Activated T-helper 1 cell treated with anti-CD3 and anti-CD28 coated beads, Interleukin-12 subunit alpha, Interleukin-12 subunit beta, Interleukin-2, Interleukin-4 antibody, amounts not matched to agents 30 ng/mL and 10 ng/mL and 1 ng/mL, durations not matched to agents 14 hours and 24 hours and 36 hours (primary cell): ENCODE measurements at regions not wholly inside any gene's neighbourhood (a gene's known extent, or its start where the extent isn't known, plus 50 kb on each side); places are given as distances from the start of the nearest gene placed in this dataset.
"Not testable (repeated sequence)": the region's sequence is repeated elsewhere in the genome, so short reads cannot be mapped to it uniquely, and the experiment has no call there.

Experiments
- DNase-seq: peaks from one replicate; pipeline ENCODE4 v3.0.0; 2021; ENCODE audit warnings: low spot score
- H3K27ac Mint-ChIP-seq: one replicate; pipeline ENCODE4 v1.8.0; 2021; ENCODE audit warnings: mild to moderate bottlenecking, mixed read lengths
- H3K27me3 Mint-ChIP-seq: one replicate; pipeline ENCODE4 v1.8.0; 2022; ENCODE audit warnings: mild to moderate bottlenecking, moderate library complexity, mixed read lengths; ENCODE audit not compliant: insufficient read depth
- H3K36me3 Mint-ChIP-seq: one replicate; pipeline ENCODE4 v1.8.0; 2021; ENCODE audit warnings: low read depth, mixed read lengths
- H3K4me1 Mint-ChIP-seq: one replicate; pipeline ENCODE4 v1.8.0; 2021; ENCODE audit warnings: low read depth, mixed read lengths
- H3K4me3 Mint-ChIP-seq: one replicate; pipeline ENCODE4 v1.8.0; 2021; ENCODE audit warnings: mild to moderate bottlenecking, moderate library complexity, mixed read lengths
- H3K9me3 Mint-ChIP-seq: one replicate; pipeline ENCODE4 v1.8.0; 2021; ENCODE audit warnings: mixed read lengths
- intact Hi-C: fragments of 100-400 bp; cut with micrococcal nuclease; formaldehyde crosslinking; loops from one replicate; pipeline ENCODE4 v1.15.1; 2024

- intact Hi-C loops = no loop called here
These were observed 132.9 kb downstream of the KLF6 start for GRCh38 chr10:3651969-3652653.

GRCh38 chr10:3648576-3648975 is 136.4 kb downstream of the KLF6 start:
- no peak overlapping the region for H3K27ac Mint-ChIP-seq
- no peak for DNase-seq
- intact Hi-C loops = no loop called here
- peaks cover 45% of the 10 kb centered on the region for H3K27me3 Mint-ChIP-seq
- H3K4me1 Mint-ChIP-seq = peaks cover 9% of the 10 kb centered on the region
- no peaks in the 10 kb centered on the region for H3K9me3 Mint-ChIP-seq
- no peak overlapping the region for H3K4me3 Mint-ChIP-seq
- H3K36me3 Mint-ChIP-seq = no peaks in the 10 kb centered on the region

More at GRCh38 chr10:3651969-3652653, 132.9 kb downstream of the KLF6 start:
- Mint-ChIP-seq H3K27me3 (peaks cover 30% of the 10 kb centered on the region), H3K36me3 (no peaks in the 10 kb centered on the region), H3K4me3 (no peak overlapping the region), H3K4me1 (peaks cover 30% of the 10 kb centered on the region), H3K9me3 (no peaks in the 10 kb centered on the region), H3K27ac (no peak overlapping the region)
- DNase-seq = no peak

DNA sequence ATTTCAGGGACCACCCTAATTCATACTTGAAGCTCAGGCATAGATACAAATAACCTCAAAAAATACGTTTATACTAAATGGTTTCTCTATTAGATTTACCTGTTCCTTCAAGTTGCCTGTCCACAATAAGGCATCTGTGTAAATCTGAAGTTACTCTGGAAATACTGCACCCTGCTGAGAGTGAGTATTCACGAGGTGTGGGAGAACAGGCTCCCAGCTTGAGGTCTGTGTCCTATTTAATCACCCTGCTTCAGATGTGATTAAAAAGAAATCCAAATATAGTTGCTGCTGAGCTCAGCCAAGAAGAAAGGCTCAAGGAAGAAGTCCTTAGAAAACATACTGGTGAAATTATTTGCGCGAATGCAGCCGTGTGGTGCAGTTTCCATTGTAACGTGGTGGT is 136.8 kb downstream of the KLF6 start:
- Mint-ChIP-seq H3K9me3 (no peaks in the 10 kb centered on the region), H3K4me1 (peaks cover 5% of the 10 kb centered on the region), H3K36me3 (no peaks in the 10 kb centered on the region), H3K4me3 (no peak overlapping the region), H3K27ac (no peak overlapping the region), H3K27me3 (peaks cover 45% of the 10 kb centered on the region)
- DNase-seq = no peak
- intact Hi-C loops = no loop called here

GRCh38 chr10:3647074-3647473 is 137.9 kb downstream of the KLF6 start:
- Mint-ChIP-seq H3K36me3 (no peaks in the 10 kb centered on the region), H3K9me3 (no peaks in the 10 kb centered on the region), H3K4me3 (no peak overlapping the region), H3K27ac (no peak overlapping the region), H3K27me3 (peaks cover 44% of the 10 kb centered on the region), H3K4me1 (no peaks in the 10 kb centered on the region)
- intact Hi-C loops = no loop called here
- no peak for DNase-seq

DNA sequence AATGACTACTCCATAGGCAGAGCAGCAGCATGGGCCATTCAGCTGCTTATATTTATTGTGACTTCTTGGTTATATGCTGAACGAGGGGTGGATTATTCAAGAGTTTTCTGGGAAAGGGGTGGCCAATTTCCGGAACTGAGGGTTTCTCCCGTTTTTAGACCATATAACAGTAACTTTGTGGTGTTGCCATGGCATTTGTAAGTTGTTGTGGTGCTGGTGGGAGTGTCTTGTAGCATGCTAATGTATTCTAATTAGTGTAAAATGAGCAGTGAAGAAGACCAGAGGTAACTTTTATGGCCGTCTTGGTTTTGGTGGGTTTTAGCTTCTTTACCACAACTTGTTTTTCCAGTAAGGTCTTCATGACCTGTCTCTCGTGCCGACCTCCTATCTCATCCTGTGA is 139.6 kb downstream of the KLF6 start:
- Mint-ChIP-seq H3K36me3 (no peaks in the 10 kb centered on the region), H3K4me3 (no peak overlapping the region)
- intact Hi-C loops = no loop called here

GRCh38 chr10:3640816-3641215 is 144.2 kb downstream of the KLF6 start:
- Mint-ChIP-seq H3K9me3 (no peaks in the 10 kb centered on the region), H3K27me3 (peaks cover 19% of the 10 kb centered on the region), H3K4me3 (no peak overlapping the region), H3K4me1 (no peaks in the 10 kb centered on the region), H3K36me3 (no peaks in the 10 kb centered on the region), H3K27ac (no peak overlapping the region)
- intact Hi-C loops = no loop called here
- DNase-seq = no peak

More for the DNA sequence above, 139.6 kb downstream of the KLF6 start:
- Mint-ChIP-seq H3K27ac (no peak overlapping the region), H3K27me3 (peaks cover 36% of the 10 kb centered on the region), H3K9me3 (no peaks in the 10 kb centered on the region), H3K4me1 (no peaks in the 10 kb centered on the region)
- no peak for DNase-seq

- H3K9me3 Mint-ChIP-seq = no peaks in the 10 kb centered on the region
- no peak overlapping the region for H3K4me3 Mint-ChIP-seq
- peaks cover 15% of the 10 kb centered on the region for H3K27me3 Mint-ChIP-seq
- no peaks in the 10 kb centered on the region for H3K36me3 Mint-ChIP-seq
- no peaks in the 10 kb centered on the region for H3K4me1 Mint-ChIP-seq
- no peak for DNase-seq
- intact Hi-C loops = no loop called here
- no peak overlapping the region for H3K27ac Mint-ChIP-seq
These were observed 145.5 kb downstream of the KLF6 start for GRCh38 chr10:3639546-3639945.

GRCh38 chr10:3636356-3637181 is 148.4 kb downstream of the KLF6 start:
- Mint-ChIP-seq H3K4me1 (peaks cover 6% of the 10 kb centered on the region), H3K36me3 (no peaks in the 10 kb centered on the region), H3K27me3 (peaks cover 27% of the 10 kb centered on the region), H3K27ac (no peak overlapping the region), H3K9me3 (peaks cover 4% of the 10 kb centered on the region), H3K4me3 (no peak overlapping the region)
- DNase-seq = no peak
- intact Hi-C loops = no loop called here

- Mint-ChIP-seq H3K4me3 (no peak overlapping the region), H3K36me3 (no peaks in the 10 kb centered on the region), H3K9me3 (peaks cover 4% of the 10 kb centered on the region), H3K27ac (no peak overlapping the region), H3K4me1 (peaks cover 12% of the 10 kb centered on the region), H3K27me3 (peaks cover 30% of the 10 kb centered on the region)
- no peak for DNase-seq
- intact Hi-C loops = no loop called here
These were observed 149.3 kb downstream of the KLF6 start for GRCh38 chr10:3635697-3636096.

DNA sequence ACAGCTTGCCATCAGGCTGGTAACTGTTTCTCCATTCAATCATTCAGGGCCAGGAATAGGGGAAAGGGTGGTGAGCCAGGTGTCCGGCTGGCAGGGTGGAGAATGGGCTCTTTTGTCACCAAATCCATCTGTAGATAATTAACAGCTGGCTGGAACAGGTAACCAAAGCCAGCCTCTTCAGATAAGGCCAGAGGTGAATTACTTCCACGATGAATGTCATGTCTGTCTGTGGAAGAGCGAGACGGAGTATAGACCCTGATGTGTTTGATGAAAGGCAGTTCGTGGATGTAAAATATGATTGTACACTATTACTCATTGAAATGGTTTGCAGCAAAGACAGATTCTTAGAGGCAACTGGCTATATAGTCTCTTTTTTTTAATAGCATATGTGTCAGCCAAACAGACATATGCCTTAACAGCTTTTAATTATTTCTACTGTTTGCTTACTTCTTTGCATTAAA is 149.8 kb downstream of the KLF6 start:
- H3K27ac Mint-ChIP-seq = no peak overlapping the region
- intact Hi-C loops = no loop called here
- peaks cover 32% of the 10 kb centered on the region for H3K27me3 Mint-ChIP-seq
- no peak for DNase-seq
- no peak overlapping the region for H3K4me3 Mint-ChIP-seq
- H3K36me3 Mint-ChIP-seq = no peaks in the 10 kb centered on the region
- peaks cover 4% of the 10 kb centered on the region for H3K9me3 Mint-ChIP-seq
- peaks cover 12% of the 10 kb centered on the region for H3K4me1 Mint-ChIP-seq

DNA sequence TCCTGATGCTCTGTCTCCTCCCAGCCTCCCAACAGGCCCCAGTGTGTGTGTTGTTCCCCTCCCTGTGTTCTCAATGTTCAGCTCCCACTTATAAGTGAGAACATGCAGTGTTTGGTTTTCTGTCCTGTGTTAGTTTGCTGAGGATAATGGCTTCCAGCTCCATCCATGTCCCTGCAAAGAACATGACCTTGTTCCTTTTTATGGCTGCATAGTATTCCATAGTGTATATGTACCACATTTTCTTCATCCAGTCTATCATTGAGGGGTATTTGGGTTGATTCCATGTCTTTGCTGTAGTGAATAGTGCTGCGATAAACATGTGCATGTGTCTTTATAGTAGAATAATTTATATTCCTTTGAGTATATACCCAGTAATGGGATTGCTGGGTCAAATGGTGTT is 150.4 kb downstream of the KLF6 start:
- intact Hi-C loops, H3K27ac Mint-ChIP-seq, H3K36me3 Mint-ChIP-seq, DNase-seq, H3K9me3 Mint-ChIP-seq, H3K4me3 Mint-ChIP-seq: not testable (repeated sequence)
- Mint-ChIP-seq H3K4me1 (peaks cover 12% of the 10 kb centered on the region), H3K27me3 (peaks cover 37% of the 10 kb centered on the region)

GRCh38 chr10:3631701-3632330 is 153.2 kb downstream of the KLF6 start:
- intact Hi-C loops = no loop called here
- peaks cover 4% of the 10 kb centered on the region for H3K9me3 Mint-ChIP-seq
- no peak for DNase-seq
- H3K4me1 Mint-ChIP-seq = peaks cover 12% of the 10 kb centered on the region
- no peak overlapping the region for H3K4me3 Mint-ChIP-seq
- no peaks in the 10 kb centered on the region for H3K36me3 Mint-ChIP-seq
- peaks cover 33% of the 10 kb centered on the region for H3K27me3 Mint-ChIP-seq
- no peak overlapping the region for H3K27ac Mint-ChIP-seq

GRCh38 chr10:3631291-3631690 is 153.7 kb downstream of the KLF6 start:
- Mint-ChIP-seq H3K27me3 (peaks cover 33% of the 10 kb centered on the region), H3K9me3 (peaks cover 4% of the 10 kb centered on the region), H3K27ac (no peak overlapping the region), H3K4me3 (no peak overlapping the region), H3K36me3 (no peaks in the 10 kb centered on the region), H3K4me1 (peaks cover 12% of the 10 kb centered on the region)
- intact Hi-C loops = no loop called here
- DNase-seq = no peak
